GM12878 (cell line): ENCODE measurements at regions not wholly inside any gene's neighbourhood (a gene's known extent, or its start where the extent isn't known, plus 50 kb on each side); places are given as distances from the start of the nearest gene placed in this dataset.

Experiments used
- ATAC-seq: fragments of 200-7000 bp; cut with Tn5 transposase; 3 replicates; pipeline ENCODE4 v1.9.1; 2020; ENCODE audit warnings: mild to moderate bottlenecking, moderate library complexity
- BruUV-seq: library from RNA; stranded (reverse); fragments of 400-500 nt; replicated peaks from 2 replicates; lab custom pipeline; 2021; lab: Mats Ljungman, UMichigan
- CTCF ChIA-PET: fragments of 300-600 bp; sonication (Branson Sonifier 250); formaldehyde crosslinking; extraction: SDS; loops from one replicate; lab custom pipeline; 2021; ENCODE audit warnings: inconsistent platforms; lab: Yijun Ruan, JAX
- POLR2A ChIA-PET: fragments of 350-600 bp; formaldehyde crosslinking; extraction: SDS; loops from one replicate; lab custom pipeline; 2021; ENCODE audit warnings: inconsistent platforms; lab: Charles Lee
- RAD21 ChIA-PET: fragments of 300-600 bp; sonication (Branson Sonifier 250); formaldehyde crosslinking; loops from one replicate; lab custom pipeline; 2023; ENCODE audit warnings: antibody characterized with exemption; ENCODE audit not compliant: unreplicated experiment; lab: Charles Lee
- SMC1A ChIA-PET: fragments of 300-600 bp; sonication (Branson Sonifier 250); formaldehyde crosslinking; loops from one replicate; lab custom pipeline; 2023; ENCODE audit not compliant: unreplicated experiment, uncharacterized antibody; lab: Charles Lee
- DNase-seq: peaks from one replicate; pipeline ENCODE4 v3.0.0-alpha.2; 2011; ENCODE audit warnings: low read depth, low spot score
- FAIRE-seq: peaks from 3 replicates; lab custom pipeline; 2011; peaks lifted over from hg19 to GRCh38; lab: Jason Lieb, UNC
- H2AFZ ChIP-seq: 2 replicates; pipeline ENCODE4 v1.6.0; 2011; ENCODE audit warnings: low read depth, low read length, control low read depth; ENCODE audit not compliant: control insufficient read depth
- H3K27ac ChIP-seq: 2 replicates; pipeline ENCODE4 v1.5.1; 2011; ENCODE audit warnings: control low read depth; ENCODE audit not compliant: control insufficient read depth, insufficient read depth
- H3K27me3 ChIP-seq, 2 experiments: replicated peaks in 1 of 2; 2 replicates each; pipeline versions ENCODE4 v1.6.0 to v1.6.1; 2011; ENCODE audit warnings: low read length in 1 of 2; ENCODE audit not compliant: control insufficient read depth in 2 of 2, insufficient read depth in 2 of 2
- H3K36me3 ChIP-seq, 2 experiments: 2 replicates each; pipeline ENCODE4 v1.5.1; 2011; ENCODE audit warnings: low read length in 1 of 2; ENCODE audit not compliant: control insufficient read depth in 2 of 2, insufficient read depth in 2 of 2
- H3K4me1 ChIP-seq: 2 replicates; pipeline ENCODE4 v1.6.1; 2011; ENCODE audit warnings: mild to moderate bottlenecking, low read length, moderate library complexity, mixed read lengths; ENCODE audit not compliant: control insufficient read depth, insufficient read depth
- H3K4me2 ChIP-seq: 2 replicates; pipeline ENCODE4 v1.6.0; 2011; ENCODE audit warnings: control low read depth; ENCODE audit not compliant: control insufficient read depth, insufficient read depth
- H3K4me3 ChIP-seq: fragments of 200-600 bp; sonication (generic); 2 replicates; pipeline ENCODE4 v1.5.1; 2016
- H3K79me2 ChIP-seq: 2 replicates; pipeline ENCODE4 v1.6.0; 2011; ENCODE audit warnings: low read length; ENCODE audit not compliant: control insufficient read depth, insufficient read depth
- H3K9ac ChIP-seq: 2 replicates; pipeline ENCODE4 v1.8.0; 2011; ENCODE audit warnings: low read length, control low read depth, mixed read lengths; ENCODE audit not compliant: control insufficient read depth, insufficient read depth
- H3K9me3 ChIP-seq: replicated peaks from 3 replicates; pipeline ENCODE4 v1.5.1; 2011; ENCODE audit warnings: mild to moderate bottlenecking, low read length; ENCODE audit not compliant: control insufficient read depth, insufficient read depth
- H4K20me1 ChIP-seq: 2 replicates; pipeline ENCODE4 v1.6.0; 2011; ENCODE audit not compliant: control insufficient read depth, insufficient read depth
- BCL11A ChIP-seq: IDR thresholded peaks from 2 replicates; pipeline ENCODE4 v1.6.1; 2011; ENCODE audit warnings: low read depth, low read length
- DPF2 ChIP-seq: fragments of 450-650 bp; IDR thresholded peaks from 2 replicates; pipeline ENCODE4 v1.6.1; 2017; ENCODE audit warnings: mild to moderate bottlenecking
- HSF1 ChIP-seq: fragments of 150-350 bp; IDR thresholded peaks from 2 replicates; pipeline ENCODE4 v1.6.1; 2014; ENCODE audit warnings: mild to moderate bottlenecking, low read depth, low read length
- KDM1A ChIP-seq: fragments of 200-600 bp; sonication (generic); IDR thresholded peaks from 2 replicates; pipeline ENCODE4 v1.6.1; 2016; ENCODE audit warnings: borderline replicate concordance
- NR2C2 ChIP-seq: IDR thresholded peaks from 2 replicates; pipeline ENCODE4 v1.6.1; 2011; ENCODE audit warnings: borderline replicate concordance, low read depth; ENCODE audit not compliant: control insufficient read depth, insufficient read length
- POLR2AphosphoS5 ChIP-seq: IDR thresholded peaks from 2 replicates; pipeline ENCODE4 v1.6.1; 2011; ENCODE audit warnings: mild to moderate bottlenecking, low read length, inconsistent platforms
- SMC3 ChIP-seq: IDR thresholded peaks from 2 replicates; pipeline ENCODE4 v1.6.1; 2011; ENCODE audit warnings: low read length, improper control_type of control experiment, borderline replicate concordance
- SUPT20H ChIP-seq: IDR thresholded peaks from 2 replicates; pipeline ENCODE4 v1.6.1; 2011; ENCODE audit warnings: low read depth, mild to moderate bottlenecking, low read length, moderate library complexity, borderline replicate concordance; ENCODE audit not compliant: control insufficient read depth
- YBX1 ChIP-seq: fragments of 450-650 bp; IDR thresholded peaks from 2 replicates; pipeline ENCODE4 v1.6.1; 2016; ENCODE audit warnings: antibody characterized with exemption
- ZNF274 ChIP-seq: IDR thresholded peaks from one replicate; pipeline ENCODE4 v1.8.0; 2011; ENCODE audit not compliant: insufficient read length, insufficient read depth
- WGBS: methylation state at CpG from one replicate; pipeline ENCODE4 v1.1.6; 2016; ENCODE audit warnings: low lambda C conversion rate; ENCODE audit not compliant: insufficient replicate concordance, insufficient coverage; ENCODE audit errors: missing lambda C conversion rate; 5-methylcytosine and 5-hydroxymethylcytosine counted together
- in situ Hi-C: fragments of 300-500 bp; cut with MboI; formaldehyde crosslinking; loops from 9 replicates; pipeline ENCODE4 v1.14.3; 2018; ENCODE audit warnings: mixed read lengths
- intact Hi-C: fragments of 100-400 bp; cut with micrococcal nuclease; formaldehyde crosslinking; loops from one replicate; pipeline ENCODE4 v1.14.2; 2022; ENCODE audit not compliant: unreplicated experiment

GRCh38 chr2:107607473-107607872 is 219.2 kb upstream of the RGPD4 start:
- ChIA-PET CTCF (no interaction called here), RAD21 (no interaction called here)

GRCh38 chr2:107615039-107615438 is 211.7 kb upstream of the RGPD4 start:
- no peak for ATAC-seq
- RAD21 ChIA-PET = no interaction called here
- Histone ChIP-seq H3K4me2 (no peak overlapping the region), H3K36me3 (no peaks in the 10 kb centered on the region), H3K9me3 (no peaks in the 10 kb centered on the region), H4K20me1 (no peaks in the 10 kb centered on the region), H2AFZ (no peak overlapping the region), H3K4me3 (no peak overlapping the region), H3K27me3 (no peaks in the 10 kb centered on the region), H3K9ac (no peak overlapping the region), H3K27ac (no peak overlapping the region), H3K4me1 (no peaks in the 10 kb centered on the region), H3K79me2 (no peaks in the 10 kb centered on the region)
- no peak for FAIRE-seq
- POLR2A ChIA-PET = no interaction called here
- in situ Hi-C loops = no loop called here
- no peak for DNase-seq
- TF ChIP-seq ZNF274 = no peak
- SMC1A ChIA-PET = no interaction called here
- no TSS peak for BruUV-seq
- CTCF ChIA-PET = no interaction called here
- intact Hi-C loops = no loop called here

More at GRCh38 chr2:107607473-107607872, 219.2 kb upstream of the RGPD4 start:
- intact Hi-C loops (no loop called here), in situ Hi-C loops (no loop called here)
- SMC1A ChIA-PET = no interaction called here
- H3K27me3 ChIP-seq = no peaks in the 10 kb centered on the region
- WGBS = 30% methylated on average over 1 of the region's 1 CpG
- ATAC-seq (no peak), FAIRE-seq (no peak), DNase-seq (no peak)
- POLR2A ChIA-PET = no interaction called here
- BruUV-seq = no TSS peak
- no peaks in the 10 kb centered on the region for H3K36me3 ChIP-seq
- H3K4me2 ChIP-seq = no peak overlapping the region
- no peaks in the 10 kb centered on the region for H4K20me1 ChIP-seq
- no peak overlapping the region for H3K9ac ChIP-seq
- H2AFZ ChIP-seq = no peak overlapping the region
- no peak overlapping the region for H3K4me3 ChIP-seq
- TF ChIP-seq HSF1 = no peak
- no peak for TF ChIP-seq YBX1
- no peak for TF ChIP-seq NR2C2
- TF ChIP-seq DPF2 = no peak
- no peak for TF ChIP-seq POLR2AphosphoS5
- TF ChIP-seq SUPT20H = no peak
- TF ChIP-seq SMC3 = no peak
- no peak for TF ChIP-seq BCL11A
- no peak for TF ChIP-seq KDM1A
- no peak overlapping the region for H3K27ac ChIP-seq
- H3K4me1 ChIP-seq = no peaks in the 10 kb centered on the region
- no peaks in the 10 kb centered on the region for H3K79me2 ChIP-seq
- no peaks in the 10 kb centered on the region for H3K9me3 ChIP-seq
